ENCODE measurements at regions not wholly inside any gene's neighbourhood (a gene's known extent, or its start where the extent isn't known, plus 50 kb on each side); places are given as distances from the start of the nearest gene placed in this dataset.

GRCh38 chr3:168154089-168154488, 58.4 kb upstream of the GOLIM4 start:
- TF ChIP-seq, protein P1, sequence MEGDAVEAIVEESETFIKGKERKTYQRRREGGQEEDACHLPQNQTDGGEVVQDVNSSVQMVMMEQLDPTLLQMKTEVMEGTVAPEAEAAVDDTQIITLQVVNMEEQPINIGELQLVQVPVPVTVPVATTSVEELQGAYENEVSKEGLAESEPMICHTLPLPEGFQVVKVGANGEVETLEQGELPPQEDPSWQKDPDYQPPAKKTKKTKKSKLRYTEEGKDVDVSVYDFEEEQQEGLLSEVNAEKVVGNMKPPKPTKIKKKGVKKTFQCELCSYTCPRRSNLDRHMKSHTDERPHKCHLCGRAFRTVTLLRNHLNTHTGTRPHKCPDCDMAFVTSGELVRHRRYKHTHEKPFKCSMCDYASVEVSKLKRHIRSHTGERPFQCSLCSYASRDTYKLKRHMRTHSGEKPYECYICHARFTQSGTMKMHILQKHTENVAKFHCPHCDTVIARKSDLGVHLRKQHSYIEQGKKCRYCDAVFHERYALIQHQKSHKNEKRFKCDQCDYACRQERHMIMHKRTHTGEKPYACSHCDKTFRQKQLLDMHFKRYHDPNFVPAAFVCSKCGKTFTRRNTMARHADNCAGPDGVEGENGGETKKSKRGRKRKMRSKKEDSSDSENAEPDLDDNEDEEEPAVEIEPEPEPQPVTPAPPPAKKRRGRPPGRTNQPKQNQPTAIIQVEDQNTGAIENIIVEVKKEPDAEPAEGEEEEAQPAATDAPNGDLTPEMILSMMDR (IDR thresholded peaks at IDR 0.05; ENCODE audit: borderline replicate concordance, extremely low read depth, low read length, poor library complexity, severe bottlenecking), result no peak
- TF ChIP-seq EZH2 (IDR thresholded peaks at IDR 0.05; ENCODE audit: borderline replicate concordance, low read depth, low read length, severe bottlenecking), result no peak
